Gastroesophageal sphincter (tissue), 3 donors: ENCODE measurements at regions not wholly inside any gene's neighbourhood (a gene's known extent, or its start where the extent isn't known, plus 50 kb on each side); places are given as distances from the start of the nearest gene placed in this dataset.

Experiments used
- CTCF ChIP-seq, 4 experiments: fragments of 200-600 bp in 2 of 4; fragments of 450-650 bp in 2 of 4; sonication (generic) in 1 of 4; IDR thresholded peaks; one replicate each; pipeline ENCODE4 v1.5.1; 2017 to 2019; ENCODE audit warnings: antibody characterized with exemption in 4 of 4, mild to moderate bottlenecking in 2 of 4, moderate library complexity in 2 of 4
- POLR2AphosphoS5 ChIP-seq: sonication (generic); formaldehyde crosslinking; IDR thresholded peaks from one replicate; pipeline ENCODE4 v1.6.1; 2017; ENCODE audit warnings: antibody characterized with exemption

- no peak for TF ChIP-seq CTCF (IDR thresholded peaks at IDR 0.05)
- no peak for TF ChIP-seq POLR2AphosphoS5
Measured at GRCh38 chr4:179544496-179544895, 2102.3 kb upstream of the AGA start.
